ENCODE measurements at regions not wholly inside any gene's neighbourhood (a gene's known extent, or its start where the extent isn't known, plus 50 kb on each side); places are given as distances from the start of the nearest gene placed in this dataset.

GRCh38 chr16:86998196-86999001 is 318.8 kb downstream of the C16orf95 start:
- no peaks in the 10 kb centered on the region for H3K36me3 ChIP-seq
- TF ChIP-seq CTCF (IDR thresholded peaks at IDR 0.05) = no peak
- peaks cover 0 to 8% (median 0%) of the 10 kb centered on the region in 3 donors for H3K9me3 ChIP-seq
- intact Hi-C loops (cut with DNase I; ENCODE audit: low total_unique reads) = no loop called here
- DNase-seq = peak in 1 of 2 donors; percentile 58
- no peak overlapping the region for H3K4me3 ChIP-seq
- H3K27ac ChIP-seq = no peak overlapping the region
- H3K27me3 ChIP-seq = peaks cover 0 to 7% of the 10 kb centered on the region in 2 donors
- peaks cover 0 to 8% (median 3%) of the 10 kb centered on the region in 4 donors for H3K4me1 ChIP-seq

GRCh38 chr16:87000001-87000400 is 317.2 kb downstream of the C16orf95 start:
- TF ChIP-seq CTCF (IDR thresholded peaks at IDR 0.05) = no peak

GRCh38 chr16:87002717-87003413 is 314.3 kb downstream of the C16orf95 start:
- no peak overlapping the region for H3K27ac ChIP-seq
- intact Hi-C loops (cut with DNase I; ENCODE audit: low total_unique reads) = no loop called here
- peak in 1 of 2 donors; percentile 47 for DNase-seq
- H3K36me3 ChIP-seq = no peaks in the 10 kb centered on the region
- H3K4me1 ChIP-seq = no peaks in the 10 kb centered on the region
- no peak for TF ChIP-seq CTCF (IDR thresholded peaks at IDR 0.05)
- H3K27me3 ChIP-seq = no peaks in the 10 kb centered on the region
- H3K4me3 ChIP-seq = no peak overlapping the region
- peaks cover 0 to 8% (median 0%) of the 10 kb centered on the region in 3 donors for H3K9me3 ChIP-seq

More at GRCh38 chr16:87000001-87000400, 317.2 kb downstream of the C16orf95 start:
- Histone ChIP-seq H3K27me3 (peaks cover 0 to 5% of the 10 kb centered on the region in 2 donors), H3K27ac (no peak overlapping the region), H3K4me3 (no peak overlapping the region), H3K9me3 (peaks cover 0 to 8% (median 0%) of the 10 kb centered on the region in 3 donors), H3K36me3 (no peaks in the 10 kb centered on the region), H3K4me1 (peaks cover 0 to 3% (median 1%) of the 10 kb centered on the region in 4 donors)
- intact Hi-C loops (cut with DNase I; ENCODE audit: low total_unique reads) = no loop called here
- no peak for DNase-seq

- Histone ChIP-seq H3K27ac (no peak overlapping the region), H3K9me3 (peaks cover 0 to 8% (median 0%) of the 10 kb centered on the region in 3 donors), H3K27me3 (no peaks in the 10 kb centered on the region), H3K4me3 (no peak overlapping the region), H3K36me3 (no peaks in the 10 kb centered on the region), H3K4me1 (no peaks in the 10 kb centered on the region)
- no peak for DNase-seq
- intact Hi-C loops (cut with DNase I; ENCODE audit: low total_unique reads) = no loop called here
- TF ChIP-seq CTCF (IDR thresholded peaks at IDR 0.05) = no peak
These were observed 313.8 kb downstream of the C16orf95 start for GRCh38 chr16:87003414-87003755.

GRCh38 chr16:87006021-87006420 is 311.2 kb downstream of the C16orf95 start:
- no peaks in the 10 kb centered on the region for H3K27me3 ChIP-seq
- peaks cover 0 to under 1% (median 0%) of the 10 kb centered on the region in 3 donors for H3K9me3 ChIP-seq
- H3K36me3 ChIP-seq = no peaks in the 10 kb centered on the region
- no peak for TF ChIP-seq CTCF (IDR thresholded peaks at IDR 0.05)
- no peaks in the 10 kb centered on the region for H3K4me1 ChIP-seq
- intact Hi-C loops (cut with DNase I; ENCODE audit: low total_unique reads) = no loop called here
- peak in 1 of 2 donors; percentile 48 for DNase-seq
- H3K27ac ChIP-seq = no peak overlapping the region
- H3K4me3 ChIP-seq = no peak overlapping the region
